HFF-Myc (cell line): ENCODE measurements at regions not wholly inside any gene's neighbourhood (a gene's known extent, or its start where the extent isn't known, plus 50 kb on each side); places are given as distances from the start of the nearest gene placed in this dataset.

Experiments
- DNase-seq: peaks from one replicate; pipeline ENCODE4 v3.0.0-alpha.2; 2011; ENCODE audit warnings: low read depth; ENCODE audit errors: extremely low read depth
- H3K4me3 ChIP-seq: replicated peaks from 2 replicates; pipeline ENCODE4 v1.5.1; 2011; ENCODE audit warnings: low read depth, mild to moderate bottlenecking, control low read depth, low read length
- CTCF ChIP-seq: IDR thresholded peaks from 2 replicates; pipeline ENCODE4 v1.5.1; 2012; ENCODE audit warnings: mild to moderate bottlenecking, low read depth, low read length, control low read depth; ENCODE audit errors: missing control alignments

- no peak overlapping the region for H3K4me3 ChIP-seq
- no peak for DNase-seq
- TF ChIP-seq CTCF: no peak
Observed at GRCh38 chr13:80140685-80141084, 200.2 kb downstream of the SPRY2 start.

GRCh38 chr13:80139196-80139595 is 201.7 kb downstream of the SPRY2 start:
- TF ChIP-seq CTCF: no peak
- H3K4me3 ChIP-seq: no peak overlapping the region
- no peak for DNase-seq

- TF ChIP-seq CTCF: no peak
- DNase-seq: no peak
- H3K4me3 ChIP-seq: no peak overlapping the region
Observed at GRCh38 chr13:80137994-80138393, 202.9 kb downstream of the SPRY2 start.

GRCh38 chr13:80134346-80134745 is 206.6 kb downstream of the SPRY2 start:
- DNase-seq: no peak
- no peak for TF ChIP-seq CTCF
- no peak overlapping the region for H3K4me3 ChIP-seq

GRCh38 chr13:80133631-80134261 is 207.2 kb downstream of the SPRY2 start:
- no peak for DNase-seq
- H3K4me3 ChIP-seq: no peak overlapping the region
- no peak for TF ChIP-seq CTCF

- no peak for DNase-seq
- TF ChIP-seq CTCF: no peak
- no peak overlapping the region for H3K4me3 ChIP-seq
Observed at GRCh38 chr13:80132741-80133601, 208.0 kb downstream of the SPRY2 start.
